Neural cell (in vitro differentiated cells): ENCODE measurements at regions not wholly inside any gene's neighbourhood (a gene's known extent, or its start where the extent isn't known, plus 50 kb on each side); places are given as distances from the start of the nearest gene placed in this dataset.

Source experiments
- H2AFZ ChIP-seq: fragments of 200-600, 300-800 bp; sonication (generic), shearing (Covaris generic); 2 replicates; pipeline ENCODE4 v1.6.0; 2014; ENCODE audit warnings: low read depth, mild to moderate bottlenecking, antibody characterized with exemption, low read length, moderate library complexity
- H3F3A ChIP-seq: fragments of 200-600 bp; shearing (Covaris generic); 2 replicates; pipeline ENCODE4 v1.6.1; 2016; ENCODE audit warnings: mild to moderate bottlenecking, moderate library complexity, mixed read lengths, antibody characterized with exemption, low read length; ENCODE audit not compliant: insufficient read depth, poor library complexity, severe bottlenecking
- H3K27ac ChIP-seq: fragments of 200-600, 300-800 bp; sonication (generic), shearing (Covaris generic); 2 replicates; pipeline ENCODE4 v1.5.1; 2014; ENCODE audit warnings: mild to moderate bottlenecking, low read length, moderate library complexity
- H3K27me3 ChIP-seq: fragments of 300-800, 200-600 bp; sonication (generic), shearing (Covaris generic); 2 replicates; pipeline ENCODE4 v1.6.0; 2014; ENCODE audit warnings: mild to moderate bottlenecking, low read depth, low read length, moderate library complexity; ENCODE audit not compliant: insufficient read depth
- H3K36me3 ChIP-seq: fragments of 300-800, 200-600 bp; sonication (generic), shearing (Covaris generic); 2 replicates; pipeline ENCODE4 v1.5.1; 2014; ENCODE audit warnings: mild to moderate bottlenecking, antibody characterized with exemption, low read length, moderate library complexity; ENCODE audit not compliant: insufficient read depth
- H3K4me2 ChIP-seq: fragments of 300-800, 200-600 bp; sonication (generic), shearing (Covaris generic); 2 replicates; pipeline ENCODE4 v1.6.0; 2014; ENCODE audit warnings: mild to moderate bottlenecking, low read length
- H3K4me3 ChIP-seq: fragments of 300-800, 200-600 bp; sonication (generic), shearing (Covaris generic); 2 replicates; pipeline ENCODE4 v1.5.1; 2014; ENCODE audit warnings: mild to moderate bottlenecking, low read length, moderate library complexity
- H3K79me2 ChIP-seq: fragments of 200-600 bp; shearing (Covaris generic); replicated peaks from 2 replicates; pipeline ENCODE4 v1.6.0; 2014; ENCODE audit warnings: mild to moderate bottlenecking, low read length, moderate library complexity; ENCODE audit not compliant: insufficient read depth
- H3K9ac ChIP-seq: fragments of 300-800, 200-600 bp; sonication (generic), shearing (Covaris generic); 2 replicates; pipeline ENCODE4 v1.6.1; 2016; ENCODE audit warnings: mild to moderate bottlenecking, low read length, mixed read lengths
- H3K9me2 ChIP-seq: fragments of 200-600 bp; shearing (Covaris generic); 2 replicates; pipeline ENCODE4 v1.6.1; 2016; ENCODE audit warnings: mild to moderate bottlenecking, low read length, mixed read lengths; ENCODE audit not compliant: insufficient read depth
- H3K9me3 ChIP-seq: fragments of 200-600, 300-800 bp; sonication (generic), shearing (Covaris generic); 2 replicates; pipeline ENCODE4 v1.6.1; 2016; ENCODE audit warnings: mild to moderate bottlenecking, mixed run types, low read length, moderate library complexity, mixed read lengths
- H4K20me1 ChIP-seq: fragments of 200-600 bp; shearing (Covaris generic); 2 replicates; pipeline ENCODE4 v1.6.1; 2016; ENCODE audit warnings: mild to moderate bottlenecking, mixed run types; ENCODE audit not compliant: insufficient read depth
- CTCF ChIP-seq: fragments of 450-650 bp; IDR thresholded peaks from 2 replicates; pipeline ENCODE4 v1.5.1; 2014; ENCODE audit warnings: antibody characterized with exemption, mild to moderate bottlenecking, moderate library complexity; ENCODE audit not compliant: poor library complexity, severe bottlenecking
- EP300 ChIP-seq: fragments of 450-650 bp; conservative IDR thresholded peaks from 2 replicates; pipeline ENCODE4 v1.6.1; 2014; ENCODE audit warnings: antibody characterized with exemption, mild to moderate bottlenecking, moderate library complexity; ENCODE audit not compliant: poor library complexity, severe bottlenecking
- EZH2 ChIP-seq: fragments of 200-600, 300-800 bp; shearing (Covaris generic), sonication (generic); IDR thresholded peaks from 2 replicates; pipeline ENCODE4 v1.6.1; 2014; ENCODE audit warnings: antibody characterized with exemption, low read length, borderline replicate concordance, mild to moderate bottlenecking; ENCODE audit not compliant: insufficient read depth, poor library complexity, severe bottlenecking
- MXI1 ChIP-seq: fragments of 450-650 bp; conservative IDR thresholded peaks from 2 replicates; pipeline ENCODE4 v1.6.1; 2014; ENCODE audit warnings: antibody characterized with exemption, mild to moderate bottlenecking; ENCODE audit not compliant: poor library complexity, severe bottlenecking
- POLR2AphosphoS5 ChIP-seq: IDR thresholded peaks from 2 replicates; pipeline ENCODE4 v1.6.1; 2012
- RAD21 ChIP-seq: fragments of 450-650 bp; conservative IDR thresholded peaks from 2 replicates; pipeline ENCODE4 v1.6.1; 2014; ENCODE audit warnings: antibody characterized with exemption, mild to moderate bottlenecking, moderate library complexity
- REST ChIP-seq: IDR thresholded peaks from 2 replicates; pipeline ENCODE4 v1.6.1; 2012; ENCODE audit warnings: borderline replicate concordance
- SMC3 ChIP-seq: fragments of 450-650 bp; conservative IDR thresholded peaks from 2 replicates; pipeline ENCODE4 v1.6.1; 2014; ENCODE audit warnings: antibody characterized with exemption, mild to moderate bottlenecking, moderate library complexity; ENCODE audit not compliant: poor library complexity
- TAF1 ChIP-seq: IDR thresholded peaks from 2 replicates; pipeline ENCODE4 v1.6.1; 2012; ENCODE audit warnings: low read depth

- H3K27me3 ChIP-seq, result no peaks in the 10 kb centered on the region
- no peak overlapping the region for H3K4me2 ChIP-seq
- H3K9me3 ChIP-seq, result no peaks in the 10 kb centered on the region
- H2AFZ ChIP-seq, result no peak overlapping the region
- no peak overlapping the region for H3K4me3 ChIP-seq
- no peak for TF ChIP-seq EZH2
- no peak for TF ChIP-seq TAF1
- no peak for TF ChIP-seq POLR2AphosphoS5
- TF ChIP-seq EP300, result no peak
- TF ChIP-seq CTCF, result no peak
- TF ChIP-seq REST, result no peak
- TF ChIP-seq MXI1, result no peak
- TF ChIP-seq RAD21, result no peak
- no peak for TF ChIP-seq SMC3
- no peaks in the 10 kb centered on the region for H3K36me3 ChIP-seq
- H3K79me2 ChIP-seq, result no peaks in the 10 kb centered on the region
- H3K9ac ChIP-seq, result no peak overlapping the region
- no peaks in the 10 kb centered on the region for H3K9me2 ChIP-seq
- no peaks in the 10 kb centered on the region for H3F3A ChIP-seq
- H3K27ac ChIP-seq, result no peak overlapping the region
- H4K20me1 ChIP-seq, result no peaks in the 10 kb centered on the region
Observed at GRCh38 chr6:54719633-54720032, 126.9 kb upstream of the FAM83B start.

GRCh38 chr6:54722328-54722727, 124.2 kb upstream of the FAM83B start:
- no peak overlapping the region for H3K4me3 ChIP-seq
- H3K9me3 ChIP-seq, result no peaks in the 10 kb centered on the region
- no peaks in the 10 kb centered on the region for H3K27me3 ChIP-seq

More at GRCh38 chr6:54722328-54722727, 124.2 kb upstream of the FAM83B start:
- Histone ChIP-seq H3K27ac (no peak overlapping the region), H3F3A (no peaks in the 10 kb centered on the region), H3K4me2 (no peak overlapping the region), H3K79me2 (no peaks in the 10 kb centered on the region), H4K20me1 (no peaks in the 10 kb centered on the region), H2AFZ (no peak overlapping the region), H3K36me3 (no peaks in the 10 kb centered on the region), H3K9ac (no peak overlapping the region), H3K9me2 (no peaks in the 10 kb centered on the region)
- no peak for TF ChIP-seq POLR2AphosphoS5
- no peak for TF ChIP-seq EZH2
- TF ChIP-seq SMC3, result no peak
- TF ChIP-seq MXI1, result no peak
- TF ChIP-seq EP300, result no peak
- no peak for TF ChIP-seq CTCF
- TF ChIP-seq TAF1, result no peak
- no peak for TF ChIP-seq RAD21
- TF ChIP-seq REST, result no peak
